Ovary (tissue), 3 donors: ENCODE measurements at regions not wholly inside any gene's neighbourhood (a gene's known extent, or its start where the extent isn't known, plus 50 kb on each side); places are given as distances from the start of the nearest gene placed in this dataset.

ENCODE experiments used
- CTCF ChIP-seq, 3 donors: fragments of 450-650 bp in 2 of 3; fragments of 200-600 bp in 1 of 3; IDR thresholded peaks; one replicate each; pipeline versions ENCODE4 v1.5.1 to v1.8.0; 2016 to 2022; ENCODE audit warnings: antibody characterized with exemption in 3 of 3, mild to moderate bottlenecking in 1 of 3
- EP300 ChIP-seq: sonication (generic); formaldehyde crosslinking; IDR thresholded peaks from one replicate; pipeline ENCODE4 v1.6.1; 2017; ENCODE audit warnings: antibody characterized with exemption
- POLR2A ChIP-seq: fragments of 450-650 bp; IDR thresholded peaks from one replicate; pipeline ENCODE4 v1.6.1; 2017; ENCODE audit warnings: antibody characterized with exemption, mild to moderate bottlenecking, moderate library complexity
- donor health status: DM: no; HTN: no; CAD: no.

- TF ChIP-seq CTCF (IDR thresholded peaks at IDR 0.05) (no peak), POLR2A (no peak), EP300 (no peak)
Observed at GRCh38 chr13:106299621-106300020, 235.8 kb downstream of the EFNB2 start.
